CD4-positive, alpha-beta T cell treated with Interleukin-15 for 4 hours (primary cell): ENCODE measurements at regions not wholly inside any gene's neighbourhood (a gene's known extent, or its start where the extent isn't known, plus 50 kb on each side); places are given as distances from the start of the nearest gene placed in this dataset.

Experiments used
- DNase-seq: peaks from one replicate; pipeline ENCODE4 v3.0.0-alpha.2; 2020; ENCODE audit warnings: low spot score

GRCh38 chrX:20472620-20473258 lies 206.0 kb upstream of the RPS6KA3 start:
- DNase-seq = no peak

GRCh38 chrX:20472148-20472547 lies 205.4 kb upstream of the RPS6KA3 start:
- no peak for DNase-seq

- DNase-seq = no peak
Measured at GRCh38 chrX:20471483-20471882, 204.8 kb upstream of the RPS6KA3 start.

- DNase-seq = no peak
Measured at GRCh38 chrX:20463296-20464075, 196.8 kb upstream of the RPS6KA3 start.

GRCh38 chrX:20461576-20461975 lies 194.9 kb upstream of the RPS6KA3 start:
- DNase-seq = no peak

GRCh38 chrX:20461002-20461401 lies 194.3 kb upstream of the RPS6KA3 start:
- no peak for DNase-seq

DNA sequence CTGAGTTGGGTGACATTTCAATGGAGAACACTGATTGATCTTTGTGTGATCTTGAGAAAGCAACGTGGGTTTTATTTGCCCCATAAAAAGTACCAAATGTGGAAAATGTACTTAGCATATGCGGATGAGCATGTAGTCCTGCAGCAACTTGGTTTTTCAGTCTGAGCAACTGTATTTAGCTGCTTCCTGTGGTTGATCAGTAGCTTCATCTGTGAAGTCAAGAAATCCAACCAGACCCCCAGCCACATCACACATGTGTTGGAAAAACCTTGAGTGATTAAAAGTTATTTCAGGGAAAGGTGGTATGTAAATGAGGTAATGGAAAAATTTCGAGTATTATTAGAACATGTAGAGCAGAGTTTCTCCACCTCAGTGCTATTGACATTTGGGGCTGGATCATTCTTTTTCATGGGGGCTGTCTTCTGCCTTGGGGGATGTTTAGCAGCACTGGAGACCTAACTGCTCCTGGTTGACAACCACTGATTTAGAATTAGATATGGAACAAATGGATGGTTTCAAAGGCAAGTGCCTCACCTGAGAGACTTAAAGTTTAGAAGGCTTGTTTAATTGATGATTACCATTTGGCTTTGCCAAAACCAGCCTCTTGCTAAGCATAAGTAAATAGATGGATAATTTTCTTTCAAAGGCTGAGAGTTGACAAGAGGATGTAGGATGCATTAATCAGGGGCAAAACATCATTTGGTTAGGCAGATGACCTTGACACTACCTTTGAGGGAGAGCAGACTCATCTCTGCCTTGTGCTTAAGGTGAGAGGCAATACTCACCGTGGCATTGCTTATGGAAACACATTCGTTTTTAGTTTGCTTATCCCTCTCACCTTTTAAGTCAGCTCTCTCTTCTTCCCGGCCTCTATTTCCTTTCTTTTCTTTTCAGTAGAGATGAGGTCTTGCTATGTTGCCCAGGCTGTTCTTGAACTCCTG lies 193.0 kb upstream of the RPS6KA3 start:
- DNase-seq = no peak

GRCh38 chrX:20456971-20457370 lies 190.3 kb upstream of the RPS6KA3 start:
- DNase-seq = no peak

- no peak for DNase-seq
Measured at GRCh38 chrX:20455001-20455400, 188.3 kb upstream of the RPS6KA3 start.

DNA sequence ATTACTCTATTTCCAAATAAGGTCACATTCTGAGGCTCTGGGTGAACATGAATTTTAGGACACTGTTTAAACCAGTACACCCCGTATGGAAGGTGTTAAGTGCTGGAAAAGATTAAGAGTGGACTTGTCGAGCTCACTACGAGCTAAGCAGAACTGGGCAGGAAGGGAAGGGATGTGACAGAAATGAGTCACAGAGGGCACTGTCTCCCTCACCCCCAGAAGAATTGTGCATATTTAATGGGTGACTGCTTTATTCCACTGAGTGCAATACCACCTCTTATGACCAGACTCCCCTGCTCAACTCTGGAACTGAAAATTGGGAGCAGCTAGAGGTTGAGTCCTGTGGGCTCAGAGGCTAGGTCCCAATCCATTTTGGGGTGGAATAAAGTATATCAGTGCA lies 187.4 kb upstream of the RPS6KA3 start:
- peak; percentile 16 for DNase-seq

- DNase-seq = peak; percentile 31
Measured at GRCh38 chrX:20452487-20452886, 185.8 kb upstream of the RPS6KA3 start.

DNA sequence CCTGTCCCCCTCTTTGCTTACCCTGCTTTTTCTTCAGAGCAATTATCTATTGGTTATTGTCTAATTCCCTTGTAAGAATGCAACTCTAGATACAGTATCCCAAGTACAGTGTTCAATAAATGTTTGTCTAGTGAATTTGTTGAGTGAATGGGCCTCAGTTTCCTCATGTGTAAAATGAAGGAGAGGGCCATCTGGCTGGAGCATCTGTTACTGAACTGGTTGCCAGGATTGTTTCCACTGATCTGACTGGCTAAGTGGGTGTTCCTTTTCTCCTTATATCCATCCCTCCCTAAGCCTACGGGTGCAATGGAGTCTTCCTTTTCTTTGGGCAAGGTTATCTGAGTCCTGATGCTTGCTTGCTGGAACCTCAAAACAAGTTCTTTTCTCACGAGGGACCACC lies 185.2 kb upstream of the RPS6KA3 start:
- DNase-seq = no peak

- no peak for DNase-seq
Measured at GRCh38 chrX:20445109-20445508, 178.4 kb upstream of the RPS6KA3 start.

DNA sequence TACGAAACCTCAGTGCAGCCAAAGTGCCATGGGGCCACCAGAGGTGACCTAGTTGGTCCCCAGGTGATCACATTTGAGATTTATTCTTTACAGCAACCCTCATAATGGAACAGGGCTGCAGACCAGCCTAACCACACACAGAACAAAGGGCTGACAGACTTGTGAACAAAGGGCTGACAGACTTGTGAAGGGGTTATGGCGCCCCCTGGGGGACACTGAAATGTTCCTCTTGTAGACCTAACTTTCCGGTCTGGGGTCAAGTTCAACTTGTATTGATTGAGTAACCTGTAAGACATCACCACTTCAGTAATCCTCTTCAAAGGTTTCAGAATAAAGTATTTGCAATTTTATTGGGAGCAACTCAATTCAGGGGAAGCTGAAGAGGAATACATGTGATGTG lies 175.9 kb upstream of the RPS6KA3 start:
- DNase-seq = peak; percentile 81

DNA sequence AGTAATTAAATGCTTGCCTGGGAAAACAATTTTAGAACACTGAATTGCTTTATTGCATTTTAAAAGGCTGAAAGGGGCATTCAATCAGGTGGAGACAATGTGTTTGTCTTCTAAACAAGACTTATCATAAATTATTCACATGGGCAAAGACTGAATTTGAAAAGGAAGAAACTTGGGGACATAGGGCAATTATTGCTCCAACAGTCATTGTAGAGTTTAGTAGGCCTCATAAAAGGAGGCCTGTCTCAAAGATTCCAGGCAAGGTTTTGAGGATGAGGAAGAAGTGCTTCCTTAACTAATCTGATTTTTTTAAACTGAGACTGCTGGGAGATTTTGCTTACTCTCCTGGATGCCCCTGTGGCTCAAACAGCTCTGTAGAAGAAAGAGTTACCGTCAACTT lies 174.4 kb upstream of the RPS6KA3 start:
- DNase-seq = no peak

DNA sequence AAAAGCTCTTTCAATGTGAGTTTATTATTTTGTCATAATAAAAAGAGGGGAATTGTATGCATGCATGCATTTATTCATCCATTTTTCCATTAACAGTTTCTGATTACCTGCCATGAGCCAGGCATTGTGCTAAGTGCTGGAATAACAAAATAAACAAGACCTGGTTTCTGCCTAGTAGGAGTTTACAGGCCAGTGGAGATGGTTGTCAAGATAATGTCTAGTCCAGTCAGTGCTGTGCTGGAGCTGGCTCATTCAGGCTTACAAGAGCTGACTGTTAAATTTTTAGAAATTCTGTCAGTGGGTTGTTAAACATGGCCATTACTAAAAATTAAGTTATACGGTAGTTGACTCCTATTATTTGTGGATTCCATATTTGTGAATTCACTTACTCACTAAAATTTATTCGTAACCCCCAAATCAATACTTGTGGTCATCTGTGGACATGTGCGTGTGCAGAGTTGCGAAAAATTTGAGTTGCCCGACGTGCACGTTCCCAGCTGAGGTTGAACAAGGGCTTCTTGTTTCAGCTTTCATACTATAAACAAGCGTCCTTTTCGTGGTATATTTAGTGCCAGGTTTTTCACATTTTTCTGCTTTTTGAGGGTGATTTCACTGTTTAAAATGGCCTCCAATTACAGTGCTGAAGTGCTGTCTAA lies 172.3 kb upstream of the RPS6KA3 start:
- DNase-seq = no peak

DNA sequence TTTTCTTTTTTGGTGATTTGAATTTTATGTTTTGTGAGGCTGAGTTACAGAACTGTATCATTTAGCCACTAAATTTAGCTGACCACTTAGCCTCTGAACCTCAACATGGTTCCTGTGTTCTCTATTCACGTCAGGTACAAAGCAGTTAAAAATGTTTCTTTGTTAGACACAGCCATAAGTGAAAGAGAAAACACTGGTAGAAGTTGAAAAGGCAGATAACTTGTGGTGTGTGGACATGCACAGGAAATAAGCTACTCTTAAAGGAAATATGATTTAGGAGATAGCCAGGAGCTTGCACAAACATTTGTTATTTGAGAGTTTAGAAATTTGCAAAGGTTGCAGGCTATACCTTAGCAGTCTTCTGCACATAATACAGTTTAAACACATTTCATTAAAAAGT lies 171.0 kb upstream of the RPS6KA3 start:
- DNase-seq = no peak

DNA sequence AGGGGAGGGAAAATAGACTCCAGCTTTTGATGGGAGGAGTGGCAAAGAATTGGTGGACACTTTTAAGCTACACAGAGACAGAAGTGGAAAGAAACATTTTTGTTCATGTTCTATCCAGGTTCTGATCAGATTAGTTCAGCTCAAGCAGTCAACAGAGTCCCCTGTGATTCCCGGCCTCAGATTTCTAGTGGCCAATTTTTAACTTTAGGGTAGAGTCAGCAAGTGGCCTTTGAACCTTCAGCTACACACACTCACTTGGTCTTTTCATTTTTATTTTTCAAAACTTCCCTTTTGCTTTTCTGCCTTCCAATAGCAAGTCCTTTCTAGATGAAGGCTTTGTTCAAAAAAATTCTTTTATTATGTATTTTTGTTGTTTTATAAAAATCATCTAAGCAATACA lies 169.2 kb upstream of the RPS6KA3 start:
- DNase-seq = no peak

GRCh38 chrX:20434986-20435385 lies 168.3 kb upstream of the RPS6KA3 start:
- DNase-seq = no peak

DNA sequence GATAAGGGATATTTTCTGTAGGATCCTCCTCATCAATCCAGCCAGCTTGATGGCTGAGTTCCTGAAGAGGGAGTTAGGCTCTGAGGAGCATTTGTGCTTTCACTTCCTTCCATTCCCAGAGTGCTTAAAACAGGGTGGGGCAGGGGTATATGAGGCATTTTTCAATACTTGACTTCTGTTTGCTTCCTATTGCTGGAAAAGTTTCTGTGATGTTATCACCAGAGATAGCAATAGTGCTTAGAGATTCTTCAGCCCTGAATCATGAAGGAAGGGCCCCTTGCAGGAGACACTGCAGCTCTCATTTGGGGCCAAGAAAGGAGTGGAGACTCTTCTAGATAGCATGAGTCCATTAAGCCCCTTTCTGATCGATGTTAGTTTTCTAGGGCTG lies 166.7 kb upstream of the RPS6KA3 start:
- no peak for DNase-seq

- DNase-seq = no peak
Measured at GRCh38 chrX:20432746-20433387, 166.2 kb upstream of the RPS6KA3 start.

GRCh38 chrX:20432048-20432447 lies 165.3 kb upstream of the RPS6KA3 start:
- DNase-seq = no peak
